Left lung (tissue), 4 donors: ENCODE measurements at regions not wholly inside any gene's neighbourhood (a gene's known extent, or its start where the extent isn't known, plus 50 kb on each side); places are given as distances from the start of the nearest gene placed in this dataset.

Experiments
- ATAC-seq: fragments of 200-7000 bp; cut with Tn5 transposase; one replicate; pipeline ENCODE4 v1.9.1; 2020; ENCODE audit warnings: moderate library complexity
- DNase-seq, 4 donors: peaks; one replicate each; pipeline ENCODE4 v3.0.0-alpha.2; 2013 to 2020
- H3K27ac ChIP-seq, 2 donors: fragments of 200-600 bp; sonication (generic) in 1 of 2; one replicate each; pipeline versions ENCODE4 v1.5.0 to v1.8.0; 2020 to 2021
- H3K27me3 ChIP-seq, 2 donors: fragments of 200-600 bp; sonication (generic) in 1 of 2; one replicate each; pipeline versions ENCODE4 v1.5.0 to v1.8.0; 2020 to 2021
- H3K36me3 ChIP-seq, 2 donors: fragments of 200-600 bp; sonication (generic) in 1 of 2; one replicate each; pipeline versions ENCODE4 v1.5.0 to v1.8.0; 2020 to 2021
- H3K4me1 ChIP-seq, 2 donors: fragments of 200-600 bp; one replicate each; pipeline ENCODE4 v1.8.0; 2021
- H3K4me3 ChIP-seq, 2 donors: fragments of 200-600 bp; sonication (generic) in 1 of 2; one replicate each; pipeline versions ENCODE4 v1.5.0 to v1.8.0; 2020 to 2021; ENCODE audit warnings: mild to moderate bottlenecking in 1 of 2
- H3K9me3 ChIP-seq, 2 donors: fragments of 200-600 bp; sonication (generic) in 1 of 2; one replicate each; pipeline versions ENCODE4 v1.5.0 to v1.8.0; 2020 to 2021
- intact Hi-C, 2 donors: fragments of 100-400 bp; cut with DNase I; formaldehyde crosslinking; loops; one replicate each; pipeline versions ENCODE4 v1.11.2 to v1.14.2; 2022
- TF ChIP-seq, protein P1 (sequence below), 2 donors: fragments of 200-600 bp; sonication (generic) in 1 of 2; IDR thresholded peaks; one replicate each; pipeline versions ENCODE4 v1.5.0 to v1.8.0; 2021; ENCODE audit warnings: antibody characterized with exemption in 2 of 2
- donor health status: DM: no; HTN: yes; CAD: no.
- donor health status: DM: no; HTN: no; CAD: no.

DNA sequence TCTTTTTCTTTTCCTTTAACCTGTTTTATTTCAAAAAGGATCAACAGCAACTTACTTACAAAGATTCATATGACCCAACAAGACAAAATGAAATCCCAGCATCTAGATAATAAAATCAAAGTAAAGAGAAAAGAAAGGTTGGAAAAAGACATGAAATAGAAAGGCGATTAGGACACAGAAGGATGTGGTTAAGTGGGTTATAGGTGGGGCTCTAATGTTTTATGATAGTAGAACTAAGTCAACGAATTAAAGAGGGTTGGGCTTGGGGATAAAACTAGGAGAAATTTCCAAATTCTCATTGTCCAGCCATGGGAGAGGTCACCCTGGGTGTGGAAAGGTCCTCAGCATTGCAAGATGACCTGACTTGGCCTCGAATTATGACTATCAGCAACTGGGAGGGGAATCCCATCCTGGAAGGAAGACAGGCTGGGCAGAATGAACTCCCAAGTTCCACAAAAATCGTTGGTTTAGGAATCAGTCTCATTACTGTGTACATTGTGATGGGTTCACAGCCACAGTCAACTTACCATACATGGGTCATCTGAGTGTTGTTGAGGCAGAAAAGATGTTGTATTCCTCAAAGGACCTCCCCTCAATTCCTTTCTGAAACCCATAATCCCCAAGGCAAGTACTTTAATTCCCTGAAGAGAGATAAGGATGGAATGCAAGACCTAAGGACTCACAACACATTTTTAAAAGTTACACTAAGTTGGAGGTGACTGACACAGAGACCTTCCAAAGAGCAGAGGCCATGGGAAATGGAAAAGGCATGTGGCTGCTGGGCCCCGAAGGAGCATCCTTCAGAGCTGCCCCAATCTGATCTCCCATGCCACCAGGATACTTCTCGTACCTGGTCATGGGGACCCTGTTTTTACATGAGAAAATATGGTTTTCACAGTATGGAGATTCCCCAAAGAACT lies 167.6 kb downstream of the UXS1 start:
- intact Hi-C loops = no loop called here
- no peak for ATAC-seq
- no peak for DNase-seq
- Histone ChIP-seq H3K27ac (no peak overlapping the region), H3K4me1 (peaks cover 9 to 11% of the 10 kb centered on the region in 2 donors), H3K9me3 (no peaks in the 10 kb centered on the region), H3K36me3 (no peaks in the 10 kb centered on the region), H3K27me3 (no peaks in the 10 kb centered on the region), H3K4me3 (no peak overlapping the region)
- TF ChIP-seq, protein P1, sequence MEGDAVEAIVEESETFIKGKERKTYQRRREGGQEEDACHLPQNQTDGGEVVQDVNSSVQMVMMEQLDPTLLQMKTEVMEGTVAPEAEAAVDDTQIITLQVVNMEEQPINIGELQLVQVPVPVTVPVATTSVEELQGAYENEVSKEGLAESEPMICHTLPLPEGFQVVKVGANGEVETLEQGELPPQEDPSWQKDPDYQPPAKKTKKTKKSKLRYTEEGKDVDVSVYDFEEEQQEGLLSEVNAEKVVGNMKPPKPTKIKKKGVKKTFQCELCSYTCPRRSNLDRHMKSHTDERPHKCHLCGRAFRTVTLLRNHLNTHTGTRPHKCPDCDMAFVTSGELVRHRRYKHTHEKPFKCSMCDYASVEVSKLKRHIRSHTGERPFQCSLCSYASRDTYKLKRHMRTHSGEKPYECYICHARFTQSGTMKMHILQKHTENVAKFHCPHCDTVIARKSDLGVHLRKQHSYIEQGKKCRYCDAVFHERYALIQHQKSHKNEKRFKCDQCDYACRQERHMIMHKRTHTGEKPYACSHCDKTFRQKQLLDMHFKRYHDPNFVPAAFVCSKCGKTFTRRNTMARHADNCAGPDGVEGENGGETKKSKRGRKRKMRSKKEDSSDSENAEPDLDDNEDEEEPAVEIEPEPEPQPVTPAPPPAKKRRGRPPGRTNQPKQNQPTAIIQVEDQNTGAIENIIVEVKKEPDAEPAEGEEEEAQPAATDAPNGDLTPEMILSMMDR (IDR thresholded peaks at IDR 0.05) = no peak

DNA sequence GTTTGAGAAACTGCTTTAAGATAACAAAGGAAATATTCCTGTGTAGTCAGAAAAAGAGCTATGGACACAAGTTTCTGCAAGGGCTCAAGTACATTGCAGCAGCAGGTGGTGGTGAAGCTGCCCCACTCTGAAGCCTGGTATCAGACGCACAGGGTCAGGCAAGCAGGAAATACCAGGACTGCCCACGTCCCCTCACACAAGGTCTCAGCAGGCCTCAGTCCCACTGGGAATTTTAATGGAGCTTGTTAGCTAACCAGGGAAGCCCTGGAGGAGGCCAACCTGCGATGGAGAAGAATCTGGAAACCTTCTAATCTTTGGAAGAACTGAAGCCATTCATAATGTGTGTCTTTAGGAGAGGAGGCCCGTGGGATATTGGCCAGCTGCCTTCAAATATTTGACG lies 168.3 kb downstream of the UXS1 start:
- no peak for DNase-seq

DNA sequence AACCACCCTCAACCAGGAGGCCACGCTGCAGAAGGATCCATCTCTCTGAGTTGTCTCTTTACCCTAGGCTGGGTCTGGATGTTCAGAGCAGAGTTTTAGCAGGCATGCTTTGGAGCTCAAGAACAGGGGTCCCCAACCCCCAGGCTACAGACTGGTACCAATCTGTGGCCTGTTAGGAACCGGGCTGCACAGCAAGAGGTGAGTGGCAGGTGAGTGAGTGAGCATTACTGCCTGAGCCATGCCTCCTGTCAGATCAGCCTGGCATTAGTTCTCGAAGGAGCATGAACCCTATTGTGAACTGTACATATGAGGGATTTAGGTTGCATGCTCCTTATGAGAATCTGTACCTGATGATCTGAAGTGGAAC lies 172.5 kb downstream of the UXS1 start:
- Histone ChIP-seq H3K36me3 (no peaks in the 10 kb centered on the region), H3K9me3 (no peaks in the 10 kb centered on the region), H3K4me1 (no peaks in the 10 kb centered on the region), H3K27ac (no peak overlapping the region), H3K4me3 (no peak overlapping the region), H3K27me3 (no peaks in the 10 kb centered on the region)
- intact Hi-C loops = no loop called here
- ATAC-seq (no peak), DNase-seq (no peak)
- TF ChIP-seq, protein P1 (IDR thresholded peaks at IDR 0.05) = no peak

More for the DNA sequence above, 168.3 kb downstream of the UXS1 start:
- H3K27ac ChIP-seq = no peak overlapping the region
- no peak overlapping the region for H3K4me3 ChIP-seq
- TF ChIP-seq, protein P1 (IDR thresholded peaks at IDR 0.05) = no peak
- H3K36me3 ChIP-seq = no peaks in the 10 kb centered on the region
- no peak for ATAC-seq
- H3K27me3 ChIP-seq = no peaks in the 10 kb centered on the region
- H3K4me1 ChIP-seq = peaks cover 2 to 5% of the 10 kb centered on the region in 2 donors
- H3K9me3 ChIP-seq = no peaks in the 10 kb centered on the region
- intact Hi-C loops = no loop called here

DNA sequence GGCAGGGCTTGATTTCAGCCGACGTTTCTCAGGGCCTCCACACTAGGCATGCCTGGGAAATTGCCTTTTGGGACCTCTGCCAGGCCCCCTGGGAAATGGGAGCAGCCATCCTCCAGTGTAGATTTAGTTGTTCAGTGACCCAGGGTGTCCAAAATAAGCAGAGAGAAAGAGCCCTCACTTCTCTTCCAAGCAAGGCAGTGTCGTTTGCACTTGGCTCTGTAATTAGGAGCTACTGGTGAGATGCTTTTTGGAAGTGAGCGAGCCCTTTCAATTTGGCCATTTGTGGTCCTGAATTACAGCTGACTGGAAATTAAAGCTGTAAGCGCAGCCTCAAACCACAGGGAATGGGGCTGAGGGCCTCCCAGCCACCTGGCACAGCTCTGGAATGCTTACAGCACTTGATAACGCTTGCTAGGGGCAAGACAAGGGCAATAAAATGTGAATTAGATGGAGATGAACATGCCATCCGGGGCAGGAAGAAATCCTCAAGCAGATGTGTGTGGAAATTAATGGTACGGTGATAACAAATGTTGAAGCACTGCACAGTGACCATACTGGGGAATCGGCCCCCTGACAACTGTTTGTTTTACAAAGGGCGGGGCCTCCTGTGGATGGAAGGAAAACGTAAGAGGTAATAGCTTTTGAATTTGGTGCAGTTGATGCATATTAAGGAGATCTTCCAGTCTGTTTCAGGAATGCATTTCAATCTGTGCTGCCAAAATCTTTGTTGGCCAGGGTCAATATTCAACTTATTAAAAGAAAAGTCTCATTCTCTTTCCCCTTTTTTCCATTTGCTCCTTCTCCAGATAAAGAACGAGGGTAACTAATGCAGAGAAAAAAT lies 173.1 kb downstream of the UXS1 start:
- Histone ChIP-seq H3K4me3 (no peak overlapping the region), H3K27me3 (no peaks in the 10 kb centered on the region), H3K9me3 (no peaks in the 10 kb centered on the region), H3K36me3 (no peaks in the 10 kb centered on the region), H3K4me1 (no peaks in the 10 kb centered on the region), H3K27ac (no peak overlapping the region)
- ATAC-seq (no peak), DNase-seq (no peak)
- intact Hi-C loops = no loop called here
- TF ChIP-seq, protein P1 (IDR thresholded peaks at IDR 0.05) = no peak

DNA sequence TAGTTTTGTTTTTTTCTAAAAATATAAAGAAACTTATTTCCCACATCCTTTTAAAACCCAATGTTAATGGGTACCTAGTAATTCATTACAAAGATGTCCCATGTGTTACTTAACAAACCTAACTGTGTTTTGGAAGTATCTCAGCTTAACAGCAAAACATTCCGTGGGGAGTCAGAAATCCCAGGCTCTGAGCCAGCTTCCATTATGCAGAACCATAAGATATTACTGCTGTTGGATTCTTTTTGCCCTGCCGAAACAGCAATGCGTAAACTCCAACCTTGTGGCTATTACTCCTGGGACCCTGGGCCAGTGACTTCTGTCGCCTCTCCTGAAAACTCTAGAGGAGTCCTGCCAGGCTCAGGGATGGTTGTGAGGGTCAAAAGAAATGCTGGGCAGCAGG lies 174.1 kb downstream of the UXS1 start:
- Histone ChIP-seq H3K4me1 (no peaks in the 10 kb centered on the region), H3K27me3 (no peaks in the 10 kb centered on the region), H3K9me3 (no peaks in the 10 kb centered on the region), H3K4me3 (no peak overlapping the region), H3K36me3 (no peaks in the 10 kb centered on the region), H3K27ac (no peak overlapping the region)
- no peak for ATAC-seq
- TF ChIP-seq, protein P1 (IDR thresholded peaks at IDR 0.05) = no peak
- DNase-seq = peak in 2 of 4 donors; percentile 31 to 51
- intact Hi-C loops = no loop called here
